ENCODE measurements at regions not wholly inside any gene's neighbourhood (a gene's known extent, or its start where the extent isn't known, plus 50 kb on each side); places are given as distances from the start of the nearest gene placed in this dataset.

- Histone ChIP-seq H3K27ac (no peak overlapping the region), H3K36me3 (no peaks in the 10 kb centered on the region), H3K9me3 (no peaks in the 10 kb centered on the region), H3K4me3 (no peak overlapping the region), H3K4me1 (no peaks in the 10 kb centered on the region), H3K27me3 (no peaks in the 10 kb centered on the region)
- DNase-seq (no peak), ATAC-seq (no peak)
- in situ Hi-C loops (cut with MboI; ENCODE audit: low sequenced_read_pairs in 4 of 4) = loop anchor here in 1 of 4 donors (10.0 kb wide), 1 partner anchor 452 kb away; the partner anchor contains the start of gene COL12A1
- intact Hi-C loops (cut with DNase I; ENCODE audit: low total_unique reads) = loop anchor here (10.0 kb wide), 1 partner anchor 452 kb away; the partner anchor contains the start of gene COL12A1
- TF ChIP-seq CTCF (IDR thresholded peaks at IDR 0.05 in 4 of 5, conservative IDR thresholded peaks at IDR 0.05 in 1 of 5) (no peak), POLR2A (IDR thresholded peaks at IDR 0.05) (no peak)
These were observed 453.6 kb downstream of the COL12A1 start for GRCh38 chr6:74752303-74752702.

- H3K36me3 ChIP-seq = no peaks in the 10 kb centered on the region
- TF ChIP-seq POLR2A (IDR thresholded peaks at IDR 0.05) = no peak
- TF ChIP-seq CTCF (IDR thresholded peaks at IDR 0.05 in 4 of 5, conservative IDR thresholded peaks at IDR 0.05 in 1 of 5) = no peak
- H3K27ac ChIP-seq = no peak overlapping the region
- intact Hi-C loops (cut with DNase I; ENCODE audit: low total_unique reads) = loop anchor here (10.0 kb wide), 1 partner anchor 454 kb away; the partner anchor contains the start of gene COL12A1
- DNase-seq (no peak), ATAC-seq (no peak)
- H3K27me3 ChIP-seq = no peaks in the 10 kb centered on the region
- no peaks in the 10 kb centered on the region for H3K4me1 ChIP-seq
- H3K4me3 ChIP-seq = no peak overlapping the region
- in situ Hi-C loops (cut with MboI; ENCODE audit: low sequenced_read_pairs in 4 of 4) = loop anchor here in 1 of 4 donors (10.0 kb wide), 1 partner anchor 454 kb away; the partner anchor contains the start of gene COL12A1
- H3K9me3 ChIP-seq = no peaks in the 10 kb centered on the region
These were observed 455.0 kb downstream of the COL12A1 start for GRCh38 chr6:74750826-74751225.

- no peak for TF ChIP-seq POLR2A (IDR thresholded peaks at IDR 0.05)
- no peak for TF ChIP-seq CTCF (IDR thresholded peaks at IDR 0.05 in 4 of 5, conservative IDR thresholded peaks at IDR 0.05 in 1 of 5)
- Histone ChIP-seq H3K27me3 (no peaks in the 10 kb centered on the region), H3K4me1 (no peaks in the 10 kb centered on the region), H3K9me3 (no peaks in the 10 kb centered on the region), H3K4me3 (no peak overlapping the region), H3K36me3 (no peaks in the 10 kb centered on the region), H3K27ac (no peak overlapping the region)
- intact Hi-C loops (cut with DNase I; ENCODE audit: low total_unique reads) = loop anchor here (10.0 kb wide), 1 partner anchor 455 kb away; the partner anchor contains the start of gene COL12A1
- in situ Hi-C loops (cut with MboI; ENCODE audit: low sequenced_read_pairs in 4 of 4) = loop anchor here in 1 of 4 donors (10.0 kb wide), 1 partner anchor 455 kb away; the partner anchor contains the start of gene COL12A1
- ATAC-seq = no peak
- DNase-seq = no peak
These were observed 456.4 kb downstream of the COL12A1 start for GRCh38 chr6:74749211-74750147.

- H3K9me3 ChIP-seq = no peaks in the 10 kb centered on the region
- no peaks in the 10 kb centered on the region for H3K27me3 ChIP-seq
- intact Hi-C loops (cut with DNase I; ENCODE audit: low total_unique reads) (no loop called here), in situ Hi-C loops (cut with MboI; ENCODE audit: low sequenced_read_pairs in 4 of 4) (no loop called here)
- no peaks in the 10 kb centered on the region for H3K4me1 ChIP-seq
- H3K4me3 ChIP-seq = no peak overlapping the region
- H3K27ac ChIP-seq = no peak overlapping the region
- no peak for DNase-seq
- TF ChIP-seq CTCF (IDR thresholded peaks at IDR 0.05 in 4 of 5, conservative IDR thresholded peaks at IDR 0.05 in 1 of 5) = no peak
- TF ChIP-seq POLR2A (IDR thresholded peaks at IDR 0.05) = no peak
- ATAC-seq = no peak
- no peaks in the 10 kb centered on the region for H3K36me3 ChIP-seq
These were observed 460.2 kb downstream of the COL12A1 start for GRCh38 chr6:74745670-74746069.
